H9 (cell line): ENCODE measurements at regions not wholly inside any gene's neighbourhood (a gene's known extent, or its start where the extent isn't known, plus 50 kb on each side); places are given as distances from the start of the nearest gene placed in this dataset.
"Not testable (repeated sequence)": the region's sequence is repeated elsewhere in the genome, so short reads cannot be mapped to it uniquely, and the experiment has no call there.

Experiments
- DNase-seq: peaks from one replicate; pipeline ENCODE4 v3.0.0-alpha.2; 2017
- H2AFZ ChIP-seq: one replicate; pipeline ENCODE4 v1.6.1; 2013; ENCODE audit warnings: mild to moderate bottlenecking, low read length, control low read depth, moderate library complexity
- H2AK5ac ChIP-seq: 2 replicates; pipeline ENCODE4 v1.6.1; 2013; ENCODE audit warnings: low read length, control low read depth, mixed read lengths; ENCODE audit not compliant: insufficient read length
- H2BK120ac ChIP-seq: one replicate; pipeline ENCODE4 v1.6.1; 2013; ENCODE audit warnings: low read depth, mild to moderate bottlenecking, low read length, control low read depth, inconsistent platforms; ENCODE audit not compliant: poor library complexity, severe bottlenecking
- H2BK12ac ChIP-seq: 2 replicates; pipeline ENCODE4 v1.6.1; 2013; ENCODE audit warnings: low read length, control low read depth, mixed read lengths, low read depth; ENCODE audit not compliant: insufficient read length
- H2BK15ac ChIP-seq: 2 replicates; pipeline ENCODE4 v1.6.1; 2013; ENCODE audit warnings: low read depth, low read length, control low read depth
- H2BK20ac ChIP-seq: one replicate; pipeline ENCODE4 v1.6.1; 2013; ENCODE audit warnings: low read depth, mild to moderate bottlenecking, low read length, control low read depth, inconsistent platforms; ENCODE audit not compliant: poor library complexity, severe bottlenecking
- H2BK5ac ChIP-seq: 2 replicates; pipeline ENCODE4 v1.6.1; 2013; ENCODE audit warnings: low read length, control low read depth, mixed read lengths; ENCODE audit not compliant: insufficient read length
- H3K14ac ChIP-seq: 2 replicates; pipeline ENCODE4 v1.6.1; 2013; ENCODE audit warnings: low read length, control low read depth; ENCODE audit not compliant: insufficient read depth
- H3K18ac ChIP-seq: 2 replicates; pipeline ENCODE4 v1.6.1; 2013; ENCODE audit warnings: low read depth, mild to moderate bottlenecking, mixed read lengths, low read length, control low read depth; ENCODE audit not compliant: insufficient read length
- H3K23ac ChIP-seq: 2 replicates; pipeline ENCODE4 v1.6.1; 2013; ENCODE audit warnings: low read length, control low read depth, mixed read lengths, low read depth; ENCODE audit not compliant: insufficient read length
- H3K23me2 ChIP-seq: 2 replicates; pipeline ENCODE4 v1.6.1; 2013; ENCODE audit warnings: low read depth, mild to moderate bottlenecking, mixed read lengths, low read length, control low read depth; ENCODE audit not compliant: insufficient read length, poor library complexity, severe bottlenecking
- H3K27ac ChIP-seq: 2 replicates; pipeline ENCODE4 v1.5.1; 2013; ENCODE audit warnings: low read length, control low read depth, mixed read lengths, low read depth; ENCODE audit not compliant: insufficient read length
- H3K27me3 ChIP-seq: 2 replicates; pipeline ENCODE4 v1.6.1; 2013; ENCODE audit warnings: low read length, control low read depth, inconsistent platforms; ENCODE audit not compliant: insufficient read depth
- H3K4ac ChIP-seq: 2 replicates; pipeline ENCODE4 v1.6.1; 2013; ENCODE audit warnings: low read depth, mild to moderate bottlenecking, control low read depth, inconsistent platforms, low read length, moderate library complexity
- H3K4me1 ChIP-seq: 2 replicates; pipeline ENCODE4 v1.6.1; 2013; ENCODE audit warnings: low read length, control low read depth, inconsistent platforms; ENCODE audit not compliant: insufficient read depth
- H3K4me2 ChIP-seq: 2 replicates; pipeline ENCODE4 v1.6.1; 2013; ENCODE audit warnings: low read length, control low read depth, mixed read lengths; ENCODE audit not compliant: insufficient read length, insufficient read depth
- H3K56ac ChIP-seq: 2 replicates; pipeline ENCODE4 v1.6.1; 2013; ENCODE audit warnings: low read depth, mild to moderate bottlenecking, mixed read lengths, low read length, control low read depth; ENCODE audit not compliant: insufficient read length
- H3K79me1 ChIP-seq: 2 replicates; pipeline ENCODE4 v1.6.1; 2013; ENCODE audit warnings: low read depth, mild to moderate bottlenecking, moderate library complexity, low read length, control low read depth, inconsistent platforms; ENCODE audit not compliant: insufficient read depth, poor library complexity, severe bottlenecking
- H3K79me2 ChIP-seq: 2 replicates; pipeline ENCODE4 v1.6.1; 2013; ENCODE audit warnings: low read length, control low read depth, inconsistent platforms; ENCODE audit not compliant: insufficient read depth
- H3K9ac ChIP-seq: 2 replicates; pipeline ENCODE4 v1.6.1; 2013; ENCODE audit warnings: low read length, control low read depth, mixed read lengths; ENCODE audit not compliant: insufficient read length; ENCODE audit errors: extremely low read depth
- H3K9me3 ChIP-seq: one replicate; pipeline ENCODE4 v1.6.1; 2013; ENCODE audit warnings: low read depth, low read length, inconsistent platforms; ENCODE audit not compliant: control insufficient read depth
- H3T11ph ChIP-seq: one replicate; pipeline ENCODE4 v1.6.1; 2013; ENCODE audit warnings: mild to moderate bottlenecking, low read length, control low read depth, inconsistent platforms
- H4K20me1 ChIP-seq: one replicate; pipeline ENCODE4 v1.6.1; 2013; ENCODE audit not compliant: control insufficient read depth, insufficient read length, insufficient read depth
- H4K5ac ChIP-seq: 2 replicates; pipeline ENCODE4 v1.6.1; 2013; ENCODE audit warnings: low read depth, mild to moderate bottlenecking, mixed read lengths, low read length, control low read depth; ENCODE audit not compliant: insufficient read length
- H4K8ac ChIP-seq: replicated peaks from 2 replicates; pipeline ENCODE4 v1.6.1; 2013; ENCODE audit warnings: low read length, control low read depth, mixed read lengths, low read depth; ENCODE audit not compliant: insufficient read length
- H4K91ac ChIP-seq: 2 replicates; pipeline ENCODE4 v1.6.1; 2013; ENCODE audit warnings: low read depth, mild to moderate bottlenecking, moderate library complexity, mixed read lengths, low read length, control low read depth; ENCODE audit not compliant: insufficient read length
- H3K27ac Mint-ChIP-seq, 3 experiments: 2 replicates in 2 of 3; 3 replicates in 1 of 3; pipeline ENCODE4 v1.8.0; 2020 to 2021; ENCODE audit warnings: mixed read lengths in 3 of 3, mild to moderate bottlenecking in 1 of 3, moderate library complexity in 1 of 3
- H3K27me3 Mint-ChIP-seq: 2 replicates; pipeline ENCODE4 v1.8.0; 2021; ENCODE audit warnings: low read depth, mild to moderate bottlenecking, moderate library complexity, mixed read lengths
- H3K36me3 Mint-ChIP-seq, 3 experiments: 2 replicates in 2 of 3; 3 replicates in 1 of 3; pipeline ENCODE4 v1.8.0; 2020 to 2021; ENCODE audit warnings: low read depth in 3 of 3, mixed read lengths in 3 of 3; ENCODE audit not compliant: insufficient read depth in 1 of 3
- H3K4me1 Mint-ChIP-seq, 2 experiments: 2 replicates each; pipeline ENCODE4 v1.8.0; 2020; ENCODE audit warnings: mixed read lengths in 2 of 2
- H3K4me3 Mint-ChIP-seq, 2 experiments: 2 replicates in 1 of 2; 3 replicates in 1 of 2; pipeline ENCODE4 v1.8.0; 2020 to 2021; ENCODE audit warnings: mild to moderate bottlenecking in 2 of 2, mixed read lengths in 2 of 2, moderate library complexity in 1 of 2
- H3K9me3 Mint-ChIP-seq, 2 experiments: 2 replicates in 1 of 2; 3 replicates in 1 of 2; pipeline ENCODE4 v1.8.0; 2020; ENCODE audit warnings: mild to moderate bottlenecking in 2 of 2, mixed read lengths in 2 of 2, moderate library complexity in 1 of 2
- CTCF ChIP-seq: fragments of 200-600 bp; sonication (generic); conservative IDR thresholded peaks from 3 replicates; pipeline ENCODE4 v1.8.0; 2021; ENCODE audit warnings: antibody characterized with exemption, mild to moderate bottlenecking
- WGBS: extraction: QIAGEN DNeasy Blood & Tissue Kit; methylation state at CpG from one replicate; pipeline ENCODE4 v1.1.7; 2013; ENCODE audit warnings: missing lambda C conversion rate, low lambda C conversion rate, mixed read lengths; ENCODE audit not compliant: insufficient read length; ENCODE audit errors: extremely low coverage; 5-methylcytosine and 5-hydroxymethylcytosine counted together

GRCh38 chr15:91447991-91448644, 348.1 kb downstream of the SV2B start:
- H3K9me3 ChIP-seq = no peaks in the 10 kb centered on the region
- no peak overlapping the region for H3K4ac ChIP-seq
- H3K9ac ChIP-seq = no peak overlapping the region
- no peak overlapping the region for H2BK120ac ChIP-seq
- H3K14ac ChIP-seq = no peak overlapping the region
- H2AK5ac ChIP-seq = no peak overlapping the region
- WGBS = no CpG with 5 or more reads among the region's 3 CpGs
- H3K18ac ChIP-seq = no peak overlapping the region
- no peak overlapping the region for H3K4me3 Mint-ChIP-seq
- DNase-seq = no peak
- H4K8ac ChIP-seq = no peak overlapping the region
- H2BK12ac ChIP-seq = no peak overlapping the region
- H3K4me2 ChIP-seq = no peak overlapping the region
- H3K56ac ChIP-seq = no peak overlapping the region
- H3K79me2 ChIP-seq = no peaks in the 10 kb centered on the region
- no peaks in the 10 kb centered on the region; the same call in 1 of the 2 replicates for H3K27me3 Mint-ChIP-seq
- no peaks in the 10 kb centered on the region for H4K20me1 ChIP-seq
- H3K27me3 ChIP-seq = no peaks in the 10 kb centered on the region
- no peak overlapping the region for H3K23ac ChIP-seq
- H3K36me3 Mint-ChIP-seq = peaks cover 0 to 17% (median 0%) of the 10 kb centered on the region in 3 experiments; a peak in 2 of 7 replicates
- H4K91ac ChIP-seq = no peak overlapping the region
- no peak overlapping the region for H3K27ac ChIP-seq
- no peaks in the 10 kb centered on the region for H3K79me1 ChIP-seq
- H3T11ph ChIP-seq = no peak overlapping the region
- no peaks in the 10 kb centered on the region; a peak in 1 of 4 replicates for H3K4me1 Mint-ChIP-seq
- peaks cover 12 to 17% of the 10 kb centered on the region in 2 experiments for H3K9me3 Mint-ChIP-seq
- TF ChIP-seq CTCF = no peak
- no peak overlapping the region for H2BK15ac ChIP-seq
- no peak overlapping the region for H2AFZ ChIP-seq
- H2BK5ac ChIP-seq = no peak overlapping the region
- H3K23me2 ChIP-seq = no peaks in the 10 kb centered on the region
- peak overlapping the region in 1 of 3 experiments; percentile 40; a peak in 1 of 7 replicates for H3K27ac Mint-ChIP-seq
- H3K4me1 ChIP-seq = no peaks in the 10 kb centered on the region
- H2BK20ac ChIP-seq = no peak overlapping the region
- no peak overlapping the region for H4K5ac ChIP-seq

GRCh38 chr15:91453376-91453775, 353.3 kb downstream of the SV2B start:
- H4K8ac ChIP-seq, H2BK5ac ChIP-seq, H2AFZ ChIP-seq, H4K20me1 ChIP-seq, H3K79me2 ChIP-seq, H3K56ac ChIP-seq, H3K27ac ChIP-seq, DNase-seq, H3K23ac ChIP-seq, H3K4me1 ChIP-seq, H3K79me1 ChIP-seq, H3K27ac Mint-ChIP-seq, H2AK5ac ChIP-seq, H3K9me3 ChIP-seq, H3K9ac ChIP-seq, H3K4me3 Mint-ChIP-seq, H2BK15ac ChIP-seq, H3K18ac ChIP-seq, H3T11ph ChIP-seq, H3K4me2 ChIP-seq, H2BK120ac ChIP-seq, H3K23me2 ChIP-seq, H4K91ac ChIP-seq, H4K5ac ChIP-seq, H3K27me3 Mint-ChIP-seq, H2BK12ac ChIP-seq, H3K27me3 ChIP-seq, H3K14ac ChIP-seq, H3K4ac ChIP-seq, H2BK20ac ChIP-seq: not testable (repeated sequence)
- H3K4me1 Mint-ChIP-seq = peaks cover 9 to 17% of the 10 kb centered on the region in 2 experiments
- no CpG with 5 or more reads among the region's 3 CpGs for WGBS
- H3K9me3 Mint-ChIP-seq = peaks cover 26 to 29% of the 10 kb centered on the region in 2 experiments
- peaks cover 0 to 22% (median 0%) of the 10 kb centered on the region in 3 experiments; a peak in 5 of 7 replicates for H3K36me3 Mint-ChIP-seq
